ENCODE measurements at regions not wholly inside any gene's neighbourhood (a gene's known extent, or its start where the extent isn't known, plus 50 kb on each side); places are given as distances from the start of the nearest gene placed in this dataset.
A peak's percentile ranks its signal among the peaks of the same experiment; 100 is the strongest.
"Not testable (repeated sequence)": the region's sequence is repeated elsewhere in the genome, so short reads cannot be mapped to it uniquely, and the experiment has no call there.

GRCh38 chr13:24985896-24986295, 110.0 kb upstream of the PABPC3 start:
- H3K27me3 ChIP-seq = peaks cover 11% of the 10 kb centered on the region
- intact Hi-C loops (cut with DNase I; ENCODE audit: low total_unique reads) = no loop called here
- 73 to 74% methylated on average over 2 of the region's 2 CpGs for WGBS, 2 donors (ENCODE audit: low coverage in 1 of 2)
- in situ Hi-C loops (cut with MboI; ENCODE audit: low pct_ligation_motif_present in 1 of 4, low pct_unique_long_range_greater_than_20kb in 1 of 4, low sequenced_read_pairs in 3 of 4) = loop anchor here in 1 of 4 donors (25.0 kb wide), 1 partner anchor 299 kb away; the partner anchor contains the start of gene ATP12A
- no peak for DNase-seq
- H3K27ac ChIP-seq = no peak overlapping the region
- TF ChIP-seq POLR2AphosphoS5 (IDR thresholded peaks at IDR 0.05) (no peak), EP300 (IDR thresholded peaks at IDR 0.05; ENCODE audit: low read depth) (no peak), POLR2A (IDR thresholded peaks at IDR 0.05) (no peak), CTCF (IDR thresholded peaks at IDR 0.05) (no peak)
- peaks cover 0 to 15% (median 3%) of the 10 kb centered on the region in 4 donors for H3K4me1 ChIP-seq
- no peak overlapping the region for H3K4me3 ChIP-seq
- no peaks in the 10 kb centered on the region for H3K36me3 ChIP-seq
- H3K9me3 ChIP-seq = no peaks in the 10 kb centered on the region

GRCh38 chr13:24986826-24987225, 109.1 kb upstream of the PABPC3 start:
- TF ChIP-seq EP300 (IDR thresholded peaks at IDR 0.05; ENCODE audit: low read depth) (no peak), POLR2AphosphoS5 (IDR thresholded peaks at IDR 0.05) (no peak), POLR2A (IDR thresholded peaks at IDR 0.05) (no peak), CTCF (IDR thresholded peaks at IDR 0.05) (no peak)
- H3K4me3 ChIP-seq = no peak overlapping the region
- H3K4me1 ChIP-seq = peaks cover 0 to 15% (median 3%) of the 10 kb centered on the region in 4 donors
- peaks cover 11% of the 10 kb centered on the region for H3K27me3 ChIP-seq
- H3K36me3 ChIP-seq = no peaks in the 10 kb centered on the region
- intact Hi-C loops (cut with DNase I; ENCODE audit: low total_unique reads) (no loop called here), in situ Hi-C loops (cut with MboI; ENCODE audit: low pct_ligation_motif_present in 1 of 4, low pct_unique_long_range_greater_than_20kb in 1 of 4, low sequenced_read_pairs in 3 of 4) (loop anchor here in 1 of 4 donors (25.0 kb wide), 1 partner anchor 300 kb away; the partner anchor contains the start of gene ATP12A)
- WGBS, 2 donors (ENCODE audit: low coverage in 1 of 2) = 82% methylated on average over 9 of the region's 9 CpGs; no CpG with 5 or more reads in 1 of the 2 donors
- no peak overlapping the region for H3K27ac ChIP-seq
- no peaks in the 10 kb centered on the region for H3K9me3 ChIP-seq
- no peak for DNase-seq

- in situ Hi-C loops (cut with MboI; ENCODE audit: low pct_ligation_motif_present in 1 of 4, low pct_unique_long_range_greater_than_20kb in 1 of 4, low sequenced_read_pairs in 3 of 4) = loop anchor here in 1 of 4 donors (25.0 kb wide), 1 partner anchor 303 kb away; the partner anchor contains the start of gene ATP12A
- DNase-seq; H3K4me1 ChIP-seq; H3K36me3 ChIP-seq; H3K4me3 ChIP-seq; H3K9me3 ChIP-seq; H3K27ac ChIP-seq; intact Hi-C loops (cut with DNase I; ENCODE audit: low total_unique reads): not testable (repeated sequence)
- peaks cover 11% of the 10 kb centered on the region for H3K27me3 ChIP-seq
- 24 to 47% methylated on average over 6 of the region's 6 CpGs for WGBS, 2 donors (ENCODE audit: low coverage in 1 of 2)
These were observed 106.0 kb upstream of the PABPC3 start for GRCh38 chr13:24989959-24990358.

- 75 to 79% methylated on average over 2 to 4 of the region's 4 CpGs for WGBS, 2 donors (ENCODE audit: low coverage in 1 of 2)
- H3K27ac ChIP-seq; H3K4me3 ChIP-seq; DNase-seq; H3K4me1 ChIP-seq; H3K9me3 ChIP-seq; H3K36me3 ChIP-seq; intact Hi-C loops (cut with DNase I; ENCODE audit: low total_unique reads): not testable (repeated sequence)
- in situ Hi-C loops (cut with MboI; ENCODE audit: low pct_ligation_motif_present in 1 of 4, low pct_unique_long_range_greater_than_20kb in 1 of 4, low sequenced_read_pairs in 3 of 4) = loop anchor here in 1 of 4 donors (25.0 kb wide), 1 partner anchor 306 kb away; the partner anchor contains the start of gene ATP12A
- H3K27me3 ChIP-seq = peaks cover 17% of the 10 kb centered on the region
These were observed 103.0 kb upstream of the PABPC3 start for GRCh38 chr13:24992946-24993345.

- peak; percentile 53 for DNase-seq
- in situ Hi-C loops (cut with MboI; ENCODE audit: low pct_ligation_motif_present in 1 of 4, low pct_unique_long_range_greater_than_20kb in 1 of 4, low sequenced_read_pairs in 3 of 4) (loop anchor here in 1 of 4 donors (25.0 kb wide), 1 partner anchor 308 kb away; the partner anchor contains the start of gene ATP12A), intact Hi-C loops (cut with DNase I; ENCODE audit: low total_unique reads) (no loop called here)
- H3K4me1 ChIP-seq = no peaks in the 10 kb centered on the region
- no peak overlapping the region for H3K4me3 ChIP-seq
- H3K27me3 ChIP-seq = peaks cover 7% of the 10 kb centered on the region
- no peak overlapping the region for H3K27ac ChIP-seq
- no peaks in the 10 kb centered on the region for H3K36me3 ChIP-seq
- no peaks in the 10 kb centered on the region for H3K9me3 ChIP-seq
- WGBS, 2 donors (ENCODE audit: low coverage in 1 of 2) = 4 to 7% methylated on average over 6 of the region's 6 CpGs
- TF ChIP-seq POLR2AphosphoS5 (IDR thresholded peaks at IDR 0.05) (no peak), CTCF (IDR thresholded peaks at IDR 0.05) (peak; percentile 58 to 77 (median 76))
These were observed 100.6 kb upstream of the PABPC3 start for GRCh38 chr13:24995225-24995804.
